K562 (cell line): ENCODE measurements at regions not wholly inside any gene's neighbourhood (a gene's known extent, or its start where the extent isn't known, plus 50 kb on each side); places are given as distances from the start of the nearest gene placed in this dataset.

Experiments used
- CREM ChIP-seq: IDR thresholded peaks from 2 replicates; pipeline ENCODE4 v1.6.1; 2014; ENCODE audit warnings: antibody characterized with exemption, low read depth
- STAT5B ChIP-seq: fragments of 250-450 bp; sonication (Bioruptor Pico); IDR thresholded peaks from 2 replicates; pipeline ENCODE4 v1.8.0; 2021; ENCODE audit warnings: mild to moderate bottlenecking, inconsistent platforms
- TAF15 ChIP-seq: fragments of 200-400 bp; formaldehyde crosslinking; IDR thresholded peaks from 2 replicates; pipeline ENCODE4 v1.6.1; 2017; ENCODE audit warnings: mild to moderate bottlenecking, low read depth, low read length, moderate library complexity

- no peak for TF ChIP-seq STAT5B (CRISPR knock-in tag)
- no peak for TF ChIP-seq TAF15
- TF ChIP-seq CREM: no peak
Observed at GRCh38 chr2:12484536-12485115, 232.1 kb upstream of the TRIB2 start.
